Upper lobe of left lung (tissue), 6 donors: ENCODE measurements at regions not wholly inside any gene's neighbourhood (a gene's known extent, or its start where the extent isn't known, plus 50 kb on each side); places are given as distances from the start of the nearest gene placed in this dataset.
A peak's percentile ranks its signal among the peaks of the same experiment; 100 is the strongest.

ENCODE experiments used
- ATAC-seq, 2 donors: fragments of 200-7000 bp; cut with Tn5 transposase; one replicate each; pipeline ENCODE4 v1.9.1; 2022; ENCODE audit warnings: mild to moderate bottlenecking in 2 of 2, moderate library complexity in 2 of 2; ENCODE audit not compliant: low FRiP score in 2 of 2
- DNase-seq, 2 donors: peaks; one replicate each; pipeline ENCODE4 v3.0.0-alpha.2; 2019 to 2020
- H3K27ac ChIP-seq, 4 donors: fragments of 200-600 bp; sonication (generic); one replicate each; pipeline ENCODE4 v1.5.1; 2016 to 2019
- H3K27me3 ChIP-seq, 4 donors: fragments of 200-600 bp; sonication (generic); one replicate each; pipeline ENCODE4 v1.5.1; 2017 to 2019
- H3K36me3 ChIP-seq, 4 donors: fragments of 200-600 bp; sonication (generic); one replicate each; pipeline ENCODE4 v1.5.1; 2016 to 2019
- H3K4me1 ChIP-seq, 4 donors: fragments of 200-600 bp; sonication (generic); one replicate each; pipeline ENCODE4 v1.5.1; 2018 to 2019
- H3K4me3 ChIP-seq, 4 donors: fragments of 200-600 bp; sonication (generic); one replicate each; pipeline ENCODE4 v1.5.1; 2017 to 2019; ENCODE audit warnings: mild to moderate bottlenecking in 2 of 4, moderate library complexity in 1 of 4
- H3K9me3 ChIP-seq, 4 donors: fragments of 200-600 bp; sonication (generic); one replicate each; pipeline ENCODE4 v1.5.1; 2018 to 2019
- EP300 ChIP-seq, 4 donors: sonication (generic); formaldehyde crosslinking; IDR thresholded peaks; one replicate each; pipeline ENCODE4 v1.5.1; 2017; ENCODE audit warnings: antibody characterized with exemption in 4 of 4, control low read depth in 2 of 4
- POLR2A ChIP-seq, 4 donors: fragments of 450-650 bp; IDR thresholded peaks; one replicate each; pipeline ENCODE4 v1.5.1; 2016 to 2017; ENCODE audit warnings: antibody characterized with exemption in 4 of 4, mild to moderate bottlenecking in 2 of 4
- POLR2AphosphoS5 ChIP-seq, 2 donors: sonication (generic); formaldehyde crosslinking; IDR thresholded peaks; one replicate each; pipeline ENCODE4 v1.5.1; 2017; ENCODE audit warnings: antibody characterized with exemption in 2 of 2
- WGBS, 2 donors: methylation state at CpG; one replicate each; pipeline ENCODE4 v1.1.5; 2017 to 2018; 5-methylcytosine and 5-hydroxymethylcytosine counted together
- TF ChIP-seq, protein P1 (sequence below), 6 experiments: fragments of 450-650 bp in 4 of 6; fragments of 200-600 bp in 2 of 6; sonication (generic) in 2 of 6; IDR thresholded peaks; one replicate each; pipeline ENCODE4 v1.5.1; 2016 to 2019; ENCODE audit warnings: antibody characterized with exemption in 6 of 6
- donor health status: DM: no; HTN: no; CAD: no; lungs with moderate emphysema.
- donor health status: DM: no; HTN: yes; CAD: no; lungs with severe emphysema.

DNA sequence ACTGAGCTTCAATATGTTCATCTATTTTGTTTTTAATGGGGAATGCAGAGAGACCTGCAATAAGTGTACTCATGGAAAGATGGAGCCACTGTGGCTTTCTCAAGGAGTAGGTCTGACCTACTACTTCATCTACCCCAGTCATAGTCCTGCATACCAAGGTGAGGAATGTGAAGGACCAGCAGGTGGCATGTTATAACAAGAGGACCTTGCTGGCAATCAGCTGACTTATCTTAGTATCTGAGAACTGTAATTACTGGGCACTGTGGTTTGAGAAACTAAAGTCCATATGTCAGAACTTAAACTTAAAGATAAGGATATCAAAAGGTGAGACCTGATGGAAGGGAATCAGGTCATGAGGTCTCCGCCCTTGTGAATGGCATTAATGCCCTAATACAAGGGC, 1104.2 kb downstream of the BCL11A start:
- Histone ChIP-seq H3K36me3 (no peaks in the 10 kb centered on the region), H3K4me3 (no peak overlapping the region), H3K27ac (no peak overlapping the region), H3K27me3 (no peaks in the 10 kb centered on the region), H3K4me1 (no peaks in the 10 kb centered on the region), H3K9me3 (no peaks in the 10 kb centered on the region)
- WGBS, 2 donors, result 53 to 86% methylated on average over 1 of the region's 1 CpG
- no peak for ATAC-seq
- DNase-seq, result peak in 1 of 2 donors; percentile 26
- TF ChIP-seq, protein P1, sequence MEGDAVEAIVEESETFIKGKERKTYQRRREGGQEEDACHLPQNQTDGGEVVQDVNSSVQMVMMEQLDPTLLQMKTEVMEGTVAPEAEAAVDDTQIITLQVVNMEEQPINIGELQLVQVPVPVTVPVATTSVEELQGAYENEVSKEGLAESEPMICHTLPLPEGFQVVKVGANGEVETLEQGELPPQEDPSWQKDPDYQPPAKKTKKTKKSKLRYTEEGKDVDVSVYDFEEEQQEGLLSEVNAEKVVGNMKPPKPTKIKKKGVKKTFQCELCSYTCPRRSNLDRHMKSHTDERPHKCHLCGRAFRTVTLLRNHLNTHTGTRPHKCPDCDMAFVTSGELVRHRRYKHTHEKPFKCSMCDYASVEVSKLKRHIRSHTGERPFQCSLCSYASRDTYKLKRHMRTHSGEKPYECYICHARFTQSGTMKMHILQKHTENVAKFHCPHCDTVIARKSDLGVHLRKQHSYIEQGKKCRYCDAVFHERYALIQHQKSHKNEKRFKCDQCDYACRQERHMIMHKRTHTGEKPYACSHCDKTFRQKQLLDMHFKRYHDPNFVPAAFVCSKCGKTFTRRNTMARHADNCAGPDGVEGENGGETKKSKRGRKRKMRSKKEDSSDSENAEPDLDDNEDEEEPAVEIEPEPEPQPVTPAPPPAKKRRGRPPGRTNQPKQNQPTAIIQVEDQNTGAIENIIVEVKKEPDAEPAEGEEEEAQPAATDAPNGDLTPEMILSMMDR (IDR thresholded peaks at IDR 0.05), result peak in 2 of 6 experiments; percentile 21 to 24
- no peak for TF ChIP-seq POLR2A (IDR thresholded peaks at IDR 0.05)

GRCh38 chr2:59440491-59440890, 1113.0 kb downstream of the BCL11A start:
- Histone ChIP-seq H3K9me3 (no peaks in the 10 kb centered on the region), H3K36me3 (no peaks in the 10 kb centered on the region), H3K27ac (no peak overlapping the region), H3K27me3 (no peaks in the 10 kb centered on the region), H3K4me3 (no peak overlapping the region), H3K4me1 (no peaks in the 10 kb centered on the region)
- TF ChIP-seq POLR2AphosphoS5 (IDR thresholded peaks at IDR 0.05), result no peak
- TF ChIP-seq, protein P1 (IDR thresholded peaks at IDR 0.05), result no peak
- TF ChIP-seq POLR2A (IDR thresholded peaks at IDR 0.05), result no peak
- TF ChIP-seq EP300 (IDR thresholded peaks at IDR 0.05), result no peak
- ATAC-seq (no peak), DNase-seq (no peak)
- 65 to 75% methylated on average over 7 of the region's 7 CpGs for WGBS, 2 donors

- Histone ChIP-seq H3K36me3 (no peaks in the 10 kb centered on the region), H3K27me3 (no peaks in the 10 kb centered on the region), H3K27ac (no peak overlapping the region), H3K4me1 (no peaks in the 10 kb centered on the region), H3K9me3 (peaks cover 0 to 12% (median 3%) of the 10 kb centered on the region in 4 donors), H3K4me3 (no peak overlapping the region)
- DNase-seq, result no peak
- ATAC-seq, result no peak
- 90 to 91% methylated on average over 3 of the region's 3 CpGs for WGBS, 2 donors
- TF ChIP-seq EP300 (IDR thresholded peaks at IDR 0.05) (no peak), POLR2A (IDR thresholded peaks at IDR 0.05) (no peak)
These were observed 1117.8 kb downstream of the BCL11A start for GRCh38 chr2:59435635-59436034.

- H3K9me3 ChIP-seq, result peaks cover 0 to 12% (median 3%) of the 10 kb centered on the region in 4 donors
- no peaks in the 10 kb centered on the region for H3K27me3 ChIP-seq
- H3K4me1 ChIP-seq, result no peaks in the 10 kb centered on the region
- no peaks in the 10 kb centered on the region for H3K36me3 ChIP-seq
- H3K27ac ChIP-seq, result no peak overlapping the region
- ATAC-seq (no peak), DNase-seq (no peak)
- TF ChIP-seq EP300 (IDR thresholded peaks at IDR 0.05) (no peak), POLR2A (IDR thresholded peaks at IDR 0.05) (no peak), POLR2AphosphoS5 (IDR thresholded peaks at IDR 0.05) (no peak)
- TF ChIP-seq, protein P1 (IDR thresholded peaks at IDR 0.05), result no peak
- no peak overlapping the region for H3K4me3 ChIP-seq
- WGBS, 2 donors, result 76 to 81% methylated on average over 3 of the region's 3 CpGs
These were observed 1124.5 kb downstream of the BCL11A start for GRCh38 chr2:59428940-59429339.

- WGBS, 2 donors, result 96% methylated on average over 1 of the region's 1 CpG
- no peak for TF ChIP-seq POLR2A (IDR thresholded peaks at IDR 0.05)
- no peak for TF ChIP-seq POLR2AphosphoS5 (IDR thresholded peaks at IDR 0.05)
- TF ChIP-seq, protein P1 (IDR thresholded peaks at IDR 0.05), result no peak
- peaks cover 0 to 12% (median 2%) of the 10 kb centered on the region in 4 donors for H3K9me3 ChIP-seq
- no peaks in the 10 kb centered on the region for H3K27me3 ChIP-seq
- no peak overlapping the region for H3K4me3 ChIP-seq
- H3K4me1 ChIP-seq, result no peaks in the 10 kb centered on the region
- no peaks in the 10 kb centered on the region for H3K36me3 ChIP-seq
- DNase-seq (no peak), ATAC-seq (no peak)
- H3K27ac ChIP-seq, result no peak overlapping the region
These were observed 1125.5 kb downstream of the BCL11A start for GRCh38 chr2:59427980-59428379.
